HG02798 (cell line): ENCODE measurements at regions not wholly inside any gene's neighbourhood (a gene's known extent, or its start where the extent isn't known, plus 50 kb on each side); places are given as distances from the start of the nearest gene placed in this dataset.

Source experiments
- ATAC-seq: cut with Tn5 transposase; IDR thresholded peaks from one replicate; pipeline ENCODE4 v1.9.1; 2021; ENCODE audit warnings: mild to moderate bottlenecking; ENCODE audit not compliant: unreplicated experiment, poor library complexity

GRCh38 chr5:89948977-89949376 lies 460.6 kb downstream of the CETN3 start:
- no peak for ATAC-seq

- no peak for ATAC-seq
Observed at GRCh38 chr5:89946916-89947315, 462.6 kb downstream of the CETN3 start.

DNA sequence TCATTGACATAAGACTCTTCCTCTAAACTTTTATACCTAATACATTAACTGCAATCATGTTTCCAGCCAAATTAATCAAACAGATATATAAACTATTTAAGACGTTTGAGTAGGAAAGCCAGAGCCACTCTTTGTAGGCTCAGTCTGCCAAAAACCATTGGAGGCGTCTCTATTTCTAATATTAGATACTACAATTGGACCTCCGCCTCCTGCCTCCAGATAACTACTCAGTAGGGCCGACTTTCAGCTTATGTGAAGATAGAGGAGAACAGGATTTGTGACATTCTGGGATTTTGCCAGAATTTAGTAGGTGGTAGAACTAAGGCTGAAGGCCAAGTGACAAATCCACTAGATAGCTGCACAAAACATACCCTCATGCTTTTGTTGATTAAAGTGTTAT lies 463.0 kb downstream of the CETN3 start:
- ATAC-seq, result no peak

DNA sequence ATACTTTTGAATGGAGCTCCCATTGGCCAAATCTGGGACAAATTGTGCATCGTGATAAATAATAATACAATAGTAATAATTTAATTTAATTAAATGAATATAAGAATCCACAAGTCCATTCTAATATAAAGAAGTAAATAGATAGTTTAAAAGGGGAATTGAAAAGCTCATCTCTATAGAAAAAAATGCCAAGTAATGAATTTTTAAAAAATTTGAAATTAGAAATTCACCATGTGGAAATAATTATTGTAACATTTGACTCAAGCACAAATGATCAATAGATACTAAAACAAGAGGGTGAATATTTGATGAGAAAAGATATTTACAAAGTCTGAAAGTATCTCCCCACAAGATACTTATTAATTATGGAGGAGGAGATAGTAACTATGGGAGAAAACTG lies 467.4 kb downstream of the CETN3 start:
- no peak for ATAC-seq

DNA sequence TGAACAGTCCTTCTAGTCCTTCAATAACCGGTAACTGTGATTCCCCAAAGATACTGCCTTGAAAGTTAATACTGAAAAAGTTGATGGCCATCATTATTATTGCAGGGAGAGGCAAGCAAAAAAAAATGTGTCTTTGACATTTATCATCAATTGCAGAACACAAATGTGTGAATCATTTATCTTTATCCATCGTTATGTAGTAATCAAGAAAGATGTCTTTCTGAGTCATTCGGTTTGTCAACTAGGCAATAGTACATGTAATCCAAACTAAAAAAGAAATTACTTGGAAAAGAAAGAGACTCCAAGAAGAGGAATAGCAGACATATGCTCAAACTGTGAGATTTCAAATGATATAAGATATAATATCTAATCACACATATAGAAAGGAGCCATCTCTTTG lies 473.0 kb downstream of the CETN3 start:
- ATAC-seq, result no peak

DNA sequence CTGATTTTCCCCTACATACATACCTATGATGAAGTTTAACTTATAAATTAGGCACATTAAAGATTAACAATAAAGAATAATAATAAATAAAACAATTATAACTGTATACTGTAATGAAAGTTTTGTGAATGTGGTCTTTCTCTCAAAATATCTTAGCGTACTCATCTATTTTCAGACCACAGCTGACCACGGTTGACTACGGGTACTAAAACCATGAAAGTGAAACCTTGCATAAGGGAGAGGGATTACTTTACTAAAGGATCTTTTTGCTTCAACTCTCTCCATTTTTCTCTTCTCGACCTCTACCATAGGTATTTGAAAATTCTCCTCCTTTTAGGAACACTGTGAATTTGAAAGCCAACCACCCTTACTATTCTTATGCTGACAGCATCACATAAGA lies 475.5 kb downstream of the CETN3 start:
- peak; percentile 63 for ATAC-seq

DNA sequence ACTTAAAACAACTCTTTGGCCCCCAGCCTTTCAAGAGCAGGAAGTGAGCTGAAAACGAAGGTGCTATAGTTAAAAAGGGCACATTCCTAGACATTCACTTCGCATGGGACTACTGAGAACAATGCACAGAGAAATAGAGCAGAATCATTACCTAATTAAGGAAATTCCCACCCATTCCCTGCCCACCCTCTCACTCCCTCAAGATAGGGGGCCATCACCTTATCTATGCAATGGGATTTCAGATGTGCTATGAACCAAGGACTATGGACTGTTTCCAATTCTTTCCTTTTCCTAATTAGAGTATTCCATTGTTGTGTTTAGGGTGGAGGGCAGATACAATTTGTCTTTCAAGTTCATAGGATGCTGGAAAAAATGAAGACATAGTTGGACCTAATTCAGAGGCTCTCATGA lies 476.8 kb downstream of the CETN3 start:
- no peak for ATAC-seq

DNA sequence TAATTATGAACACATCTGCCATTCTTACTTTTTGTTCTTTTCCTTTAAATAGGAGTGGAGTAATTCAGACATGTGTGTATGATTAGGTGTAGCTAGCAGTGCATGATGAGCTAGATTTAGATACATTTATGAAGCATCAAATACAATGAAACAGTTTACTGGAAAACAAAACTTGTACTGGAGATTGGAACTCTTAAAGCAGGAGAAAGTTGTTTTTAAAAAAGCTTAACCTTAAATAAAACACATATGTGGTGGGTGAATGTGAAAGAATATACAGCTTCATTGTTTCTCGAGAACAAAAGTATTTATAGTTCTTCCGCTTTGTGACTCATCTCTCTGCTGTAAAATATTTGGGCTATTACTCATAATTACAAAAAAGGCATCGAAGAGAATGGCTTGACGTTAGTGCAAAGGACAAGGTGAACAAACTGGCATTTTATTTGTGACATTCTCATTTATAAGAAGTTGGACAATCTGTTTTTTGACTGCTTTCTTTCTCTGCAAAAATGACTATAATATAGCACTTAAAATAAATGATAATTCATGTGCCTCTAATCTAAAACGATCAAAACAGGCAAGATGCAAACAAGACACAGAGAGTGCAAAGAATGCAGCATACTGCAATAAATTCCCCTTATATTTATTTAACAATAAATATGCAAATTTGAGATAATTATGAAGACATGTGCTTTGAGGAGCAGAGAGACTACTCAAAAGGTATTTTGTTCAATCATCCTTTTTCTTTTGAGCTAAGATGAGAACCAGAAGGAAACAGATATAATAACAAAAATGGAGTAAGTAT lies 478.8 kb downstream of the CETN3 start:
- peak; percentile 86 for ATAC-seq

- ATAC-seq, result no peak
Observed at GRCh38 chr5:89929834-89930233, 479.7 kb downstream of the CETN3 start.

- ATAC-seq, result no peak
Observed at GRCh38 chr5:89929173-89929572, 480.4 kb downstream of the CETN3 start.

GRCh38 chr5:89922161-89922560 lies 487.4 kb downstream of the CETN3 start:
- no peak for ATAC-seq

DNA sequence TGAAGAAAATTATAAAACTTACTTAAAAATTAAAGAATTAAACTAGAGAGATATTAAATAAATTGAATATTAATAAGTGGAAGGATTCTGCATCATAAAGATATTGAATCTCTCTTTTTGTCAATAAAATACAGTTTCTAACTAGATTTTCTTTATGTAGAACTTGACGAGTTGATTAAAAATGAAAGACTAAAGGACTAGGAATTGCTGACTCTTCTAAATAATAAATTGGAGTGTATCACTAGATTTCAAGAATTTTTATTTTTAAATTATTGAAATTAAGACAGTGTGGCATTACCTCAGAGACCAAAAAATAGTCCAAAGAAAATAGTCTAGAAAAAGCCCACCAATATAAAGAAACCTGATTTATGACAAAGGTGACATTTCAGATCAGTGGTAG lies 492.4 kb downstream of the CETN3 start:
- ATAC-seq, result no peak

DNA sequence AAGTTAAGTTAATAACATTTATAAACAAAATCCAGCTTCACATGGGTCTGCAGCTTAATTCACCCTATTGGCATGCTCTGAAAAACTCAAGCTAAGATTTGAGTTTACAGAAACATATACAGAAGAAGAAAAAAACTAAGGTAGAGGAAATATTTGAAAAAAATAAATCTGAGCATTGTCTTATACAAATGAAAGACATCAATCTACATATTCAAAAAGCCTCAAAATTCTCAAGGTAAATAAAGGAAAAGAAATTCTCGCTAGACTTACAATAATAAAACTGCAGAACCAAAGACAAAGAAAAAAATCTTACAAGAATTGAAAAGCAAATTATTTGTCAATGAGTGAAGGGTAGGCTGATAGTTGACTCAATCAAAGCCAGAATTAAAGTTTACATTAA lies 493.4 kb downstream of the CETN3 start:
- ATAC-seq, result no peak

GRCh38 chr5:89908876-89909275 lies 500.7 kb downstream of the CETN3 start:
- no peak for ATAC-seq

DNA sequence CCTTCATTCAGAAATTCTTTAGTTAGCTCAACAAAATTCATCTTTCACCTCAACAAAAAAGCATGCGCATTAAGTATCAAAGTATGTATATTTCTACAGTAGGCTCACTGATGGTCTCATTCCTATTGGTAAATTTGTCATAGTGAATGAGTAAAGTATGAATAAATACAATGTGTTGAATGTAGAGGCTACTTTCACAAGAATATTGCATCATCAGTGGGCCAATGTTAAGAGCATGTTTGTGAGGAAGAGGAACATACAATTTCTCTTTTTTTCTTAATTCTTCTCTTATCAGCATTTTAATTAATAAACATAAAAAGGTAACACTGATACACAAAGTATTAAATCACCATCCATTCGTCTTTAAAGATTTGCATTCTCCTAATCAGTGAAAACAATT lies 505.1 kb downstream of the CETN3 start:
- no peak for ATAC-seq

- no peak for ATAC-seq
Observed at GRCh38 chr5:89901983-89902382, 507.6 kb downstream of the CETN3 start.

- ATAC-seq, result no peak
Observed at GRCh38 chr5:89901346-89901745, 508.2 kb downstream of the CETN3 start.

DNA sequence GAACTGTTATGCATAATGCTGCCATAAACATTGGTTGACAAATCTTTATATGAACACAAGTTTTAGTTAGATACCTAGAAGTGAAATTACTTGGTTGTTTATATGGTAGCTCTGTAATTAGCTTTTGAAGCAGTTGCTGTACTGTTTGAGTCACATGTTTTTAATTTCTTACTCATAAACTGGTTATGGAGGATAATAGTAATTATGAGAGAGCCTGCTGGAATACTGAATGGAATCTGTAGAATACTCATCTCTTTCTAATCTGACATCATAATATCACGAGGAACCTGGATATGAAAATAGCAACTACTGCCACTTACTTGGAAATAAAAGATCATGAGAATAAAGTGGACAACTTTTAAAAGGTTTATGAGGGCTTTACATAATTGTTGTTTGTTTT lies 509.2 kb downstream of the CETN3 start:
- ATAC-seq, result no peak

DNA sequence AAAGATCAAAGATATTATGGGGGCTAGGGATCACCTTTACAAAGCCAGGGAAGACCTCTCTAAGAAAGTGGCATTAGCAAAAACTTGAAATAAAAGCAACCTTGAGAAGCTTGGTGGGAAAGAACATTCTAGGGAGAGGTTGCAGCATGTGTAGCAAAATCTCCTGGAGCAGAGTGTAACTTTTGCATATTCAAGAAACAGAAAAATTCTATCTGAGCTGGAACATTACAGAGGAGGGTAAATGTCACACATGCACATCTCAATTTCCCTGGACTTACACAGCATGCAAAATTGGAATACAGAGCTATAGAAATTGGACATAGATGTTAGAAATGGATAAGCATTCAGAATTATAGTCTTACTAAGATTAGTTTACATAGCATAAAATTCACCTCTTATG lies 510.0 kb downstream of the CETN3 start:
- no peak for ATAC-seq

- ATAC-seq, result no peak
Observed at GRCh38 chr5:89893546-89893945, 516.0 kb downstream of the CETN3 start.

GRCh38 chr5:89885670-89886069 lies 523.9 kb downstream of the CETN3 start:
- ATAC-seq, result no peak

- ATAC-seq, result no peak
Observed at GRCh38 chr5:89883967-89884366, 525.6 kb downstream of the CETN3 start.
